ENCODE measurements at regions not wholly inside any gene's neighbourhood (a gene's known extent, or its start where the extent isn't known, plus 50 kb on each side); places are given as distances from the start of the nearest gene placed in this dataset.

- Mint-ChIP-seq H3K4me1 (no peaks in the 10 kb centered on the region), H3K4me3 (no peak overlapping the region), H3K9me3 (no peaks in the 10 kb centered on the region), H3K27me3 (peaks cover 5% of the 10 kb centered on the region), H3K27ac (no peak overlapping the region), H3K36me3 (no peaks in the 10 kb centered on the region)
- CTCF ChIA-PET, result interaction anchor here (1.6 kb wide), 1 partner anchor 524 kb away, joined by 4 read pairs; no protein-coding TSS in a partner anchor
- DNase-seq, result no peak
Observed at GRCh38 chr2:15053542-15053941, 421.0 kb downstream of the LRATD1 start.

- Mint-ChIP-seq H3K36me3 (no peaks in the 10 kb centered on the region), H3K4me3 (no peak overlapping the region), H3K9me3 (no peaks in the 10 kb centered on the region), H3K4me1 (no peaks in the 10 kb centered on the region), H3K27ac (no peak overlapping the region), H3K27me3 (peaks cover 2% of the 10 kb centered on the region)
- CTCF ChIA-PET, result interaction anchor here (0.7 to 1.2 kb wide), 4 partner anchors 10 to 566 kb away, joined by 3 to 5 read pairs (median 3); no protein-coding TSS in a partner anchor
- DNase-seq, result no peak
Observed at GRCh38 chr2:15058015-15058720, 425.7 kb downstream of the LRATD1 start.

GRCh38 chr2:15058721-15059157 is 426.2 kb downstream of the LRATD1 start:
- peaks cover 4% of the 10 kb centered on the region for H3K27me3 Mint-ChIP-seq
- no peak for DNase-seq
- H3K27ac Mint-ChIP-seq, result no peak overlapping the region
- CTCF ChIA-PET, result interaction anchor here (1.0 to 1.2 kb wide), 3 partner anchors 10 to 565 kb away, joined by 3 to 5 read pairs (median 3); no protein-coding TSS in a partner anchor
- no peaks in the 10 kb centered on the region for H3K9me3 Mint-ChIP-seq
- no peaks in the 10 kb centered on the region for H3K36me3 Mint-ChIP-seq
- H3K4me1 Mint-ChIP-seq, result no peaks in the 10 kb centered on the region
- H3K4me3 Mint-ChIP-seq, result no peak overlapping the region

- Mint-ChIP-seq H3K27me3 (peaks cover 4% of the 10 kb centered on the region), H3K4me1 (no peaks in the 10 kb centered on the region), H3K9me3 (no peaks in the 10 kb centered on the region), H3K4me3 (no peak overlapping the region), H3K36me3 (no peaks in the 10 kb centered on the region), H3K27ac (no peak overlapping the region)
- CTCF ChIA-PET, result no interaction called here
- no peak for DNase-seq
Observed at GRCh38 chr2:15059870-15060512, 427.5 kb downstream of the LRATD1 start.

GRCh38 chr2:15061268-15061667 is 428.8 kb downstream of the LRATD1 start:
- CTCF ChIA-PET, result no interaction called here
- no peak overlapping the region for H3K27ac Mint-ChIP-seq
- no peaks in the 10 kb centered on the region for H3K36me3 Mint-ChIP-seq
- peaks cover 4% of the 10 kb centered on the region for H3K27me3 Mint-ChIP-seq
- no peak overlapping the region for H3K4me3 Mint-ChIP-seq
- H3K9me3 Mint-ChIP-seq, result no peaks in the 10 kb centered on the region
- no peak for DNase-seq
- no peaks in the 10 kb centered on the region for H3K4me1 Mint-ChIP-seq

- Mint-ChIP-seq H3K27me3 (peaks cover 4% of the 10 kb centered on the region), H3K9me3 (no peaks in the 10 kb centered on the region), H3K27ac (no peak overlapping the region), H3K4me1 (no peaks in the 10 kb centered on the region), H3K36me3 (no peaks in the 10 kb centered on the region), H3K4me3 (no peak overlapping the region)
- CTCF ChIA-PET, result no interaction called here
- no peak for DNase-seq
Observed at GRCh38 chr2:15066138-15066537, 433.6 kb downstream of the LRATD1 start.

GRCh38 chr2:15069149-15069548 is 436.6 kb downstream of the LRATD1 start:
- Mint-ChIP-seq H3K27me3 (no peaks in the 10 kb centered on the region), H3K36me3 (no peaks in the 10 kb centered on the region), H3K4me3 (no peak overlapping the region), H3K4me1 (no peaks in the 10 kb centered on the region), H3K27ac (no peak overlapping the region), H3K9me3 (no peaks in the 10 kb centered on the region)
- CTCF ChIA-PET, result no interaction called here
- no peak for DNase-seq

GRCh38 chr2:15072836-15073235 is 440.3 kb downstream of the LRATD1 start:
- H3K36me3 Mint-ChIP-seq, result no peaks in the 10 kb centered on the region
- no peak overlapping the region for H3K4me3 Mint-ChIP-seq
- CTCF ChIA-PET, result no interaction called here
- H3K27me3 Mint-ChIP-seq, result peaks cover 6% of the 10 kb centered on the region
- DNase-seq, result no peak
- H3K27ac Mint-ChIP-seq, result no peak overlapping the region
- H3K9me3 Mint-ChIP-seq, result no peaks in the 10 kb centered on the region
- no peaks in the 10 kb centered on the region for H3K4me1 Mint-ChIP-seq

- no peak for DNase-seq
- CTCF ChIA-PET, result no interaction called here
Observed at GRCh38 chr2:15073664-15074063, 441.1 kb downstream of the LRATD1 start.

GRCh38 chr2:15074319-15074718 is 441.8 kb downstream of the LRATD1 start:
- Mint-ChIP-seq H3K4me3 (no peak overlapping the region), H3K27me3 (peaks cover 6% of the 10 kb centered on the region), H3K9me3 (no peaks in the 10 kb centered on the region), H3K4me1 (no peaks in the 10 kb centered on the region), H3K27ac (no peak overlapping the region), H3K36me3 (no peaks in the 10 kb centered on the region)
- DNase-seq, result no peak
- CTCF ChIA-PET, result no interaction called here

More at GRCh38 chr2:15073664-15074063, 441.1 kb downstream of the LRATD1 start:
- Mint-ChIP-seq H3K27ac (no peak overlapping the region), H3K36me3 (no peaks in the 10 kb centered on the region), H3K9me3 (no peaks in the 10 kb centered on the region), H3K4me1 (no peaks in the 10 kb centered on the region), H3K27me3 (peaks cover 6% of the 10 kb centered on the region), H3K4me3 (no peak overlapping the region)

- CTCF ChIA-PET, result no interaction called here
- Mint-ChIP-seq H3K4me3 (no peak overlapping the region), H3K4me1 (no peaks in the 10 kb centered on the region), H3K27ac (no peak overlapping the region), H3K36me3 (no peaks in the 10 kb centered on the region), H3K27me3 (peaks cover 8% of the 10 kb centered on the region), H3K9me3 (no peaks in the 10 kb centered on the region)
- no peak for DNase-seq
Observed at GRCh38 chr2:15074751-15075700, 442.5 kb downstream of the LRATD1 start.

GRCh38 chr2:15076668-15077067 is 444.2 kb downstream of the LRATD1 start:
- Mint-ChIP-seq H3K36me3 (no peaks in the 10 kb centered on the region), H3K9me3 (no peaks in the 10 kb centered on the region), H3K27ac (no peak overlapping the region), H3K27me3 (peaks cover 18% of the 10 kb centered on the region), H3K4me3 (no peak overlapping the region), H3K4me1 (no peaks in the 10 kb centered on the region)
- no peak for DNase-seq
- CTCF ChIA-PET, result no interaction called here

- CTCF ChIA-PET, result no interaction called here
Observed at GRCh38 chr2:15081356-15081755, 448.8 kb downstream of the LRATD1 start.

More at GRCh38 chr2:15081356-15081755, 448.8 kb downstream of the LRATD1 start:
- no peak for DNase-seq
- Mint-ChIP-seq H3K9me3 (no peaks in the 10 kb centered on the region), H3K27me3 (peaks cover 16% of the 10 kb centered on the region), H3K4me3 (no peak overlapping the region), H3K27ac (no peak overlapping the region), H3K36me3 (no peaks in the 10 kb centered on the region), H3K4me1 (no peaks in the 10 kb centered on the region)

All from activated naive CD4-positive, alpha-beta T cell treated with anti-CD3 and anti-CD28 coated beads, Interleukin-2, amount 10 ng/mL, durations not matched to agents 7 days and 5 days (primary cell).